Ectodermal cell (in vitro differentiated cells): ENCODE measurements at regions not wholly inside any gene's neighbourhood (a gene's known extent, or its start where the extent isn't known, plus 50 kb on each side); places are given as distances from the start of the nearest gene placed in this dataset.

Experiments used
- H3K27ac ChIP-seq: 2 replicates; pipeline ENCODE4 v1.7.0; 2013; ENCODE audit warnings: mild to moderate bottlenecking, low read depth, low read length; ENCODE audit not compliant: insufficient read depth, poor library complexity, severe bottlenecking
- H3K27me3 ChIP-seq: 2 replicates; pipeline ENCODE4 v1.7.0; 2013; ENCODE audit warnings: mild to moderate bottlenecking, low read length; ENCODE audit not compliant: insufficient read depth, control insufficient read depth, poor library complexity, severe bottlenecking
- H3K36me3 ChIP-seq: one replicate; pipeline ENCODE4 v1.7.0; 2013; ENCODE audit warnings: low read length; ENCODE audit not compliant: control insufficient read depth, insufficient read depth
- H3K4me1 ChIP-seq: one replicate; pipeline ENCODE4 v1.7.0; 2013; ENCODE audit warnings: low read length; ENCODE audit not compliant: control insufficient read depth, insufficient read depth
- H3K4me3 ChIP-seq: 2 replicates; pipeline ENCODE4 v1.7.0; 2013; ENCODE audit warnings: low read depth, low read length, control low read depth; ENCODE audit not compliant: insufficient read depth
- H3K9me3 ChIP-seq: 2 replicates; pipeline ENCODE4 v1.7.0; 2013; ENCODE audit warnings: mild to moderate bottlenecking, low read length, moderate library complexity; ENCODE audit not compliant: control insufficient read depth
- WGBS, 2 experiments: methylation state at CpG; one replicate each; pipeline ENCODE4 v1.1.7; 2013; ENCODE audit warnings: missing lambda C conversion rate in 2 of 2; 5-methylcytosine and 5-hydroxymethylcytosine counted together

- Histone ChIP-seq H3K27ac (no peak overlapping the region), H3K4me3 (no peak overlapping the region), H3K27me3 (no peaks in the 10 kb centered on the region), H3K9me3 (no peaks in the 10 kb centered on the region), H3K4me1 (peaks cover 8% of the 10 kb centered on the region), H3K36me3 (no peaks in the 10 kb centered on the region)
- 93 to 94% methylated on average over 4 of the region's 4 CpGs for WGBS, 2 experiments
These were observed 52.0 kb upstream of the ABL1 start for GRCh38 chr9:130782886-130783530.

GRCh38 chr9:130785053-130785452 is 50.0 kb upstream of the ABL1 start:
- Histone ChIP-seq H3K4me1 (peaks cover 8% of the 10 kb centered on the region), H3K9me3 (no peaks in the 10 kb centered on the region), H3K27ac (no peak overlapping the region), H3K4me3 (no peak overlapping the region), H3K36me3 (peaks cover 4% of the 10 kb centered on the region), H3K27me3 (no peaks in the 10 kb centered on the region)
- 89 to 90% methylated on average over 8 of the region's 8 CpGs for WGBS, 2 experiments
